Type B pancreatic cell (in vitro differentiated cells): ENCODE measurements at regions not wholly inside any gene's neighbourhood (a gene's known extent, or its start where the extent isn't known, plus 50 kb on each side); places are given as distances from the start of the nearest gene placed in this dataset.

ENCODE experiments used
- DNase-seq: peaks from one replicate; pipeline ENCODE4 v3.0.0; 2021; ENCODE audit warnings: mixed read lengths; ENCODE audit not compliant: unreplicated experiment; ENCODE audit errors: extremely low spot score
- H3K27ac Mint-ChIP-seq: 2 replicates; pipeline ENCODE4 v1.8.0; 2021; ENCODE audit warnings: mild to moderate bottlenecking, mixed read lengths
- H3K27me3 Mint-ChIP-seq: 2 replicates; pipeline ENCODE4 v1.8.0; 2021; ENCODE audit warnings: mixed read lengths
- H3K36me3 Mint-ChIP-seq: 2 replicates; pipeline ENCODE4 v1.8.0; 2021; ENCODE audit warnings: mixed read lengths
- H3K4me1 Mint-ChIP-seq: one replicate; pipeline ENCODE4 v1.8.0; 2021; ENCODE audit warnings: mixed read lengths; ENCODE audit not compliant: unreplicated experiment
- H3K4me3 Mint-ChIP-seq: 2 replicates; pipeline ENCODE4 v1.8.0; 2021; ENCODE audit warnings: mild to moderate bottlenecking, mixed read lengths
- H3K9me3 Mint-ChIP-seq: 2 replicates; pipeline ENCODE4 v1.8.0; 2021; ENCODE audit warnings: mixed read lengths
- CTCF ChIP-seq: fragments of 200-600 bp; sonication (generic); conservative IDR thresholded peaks from 2 replicates; pipeline ENCODE4 v1.5.0; 2021; ENCODE audit warnings: antibody characterized with exemption, mild to moderate bottlenecking

- DNase-seq = no peak
- Mint-ChIP-seq H3K27ac (no peak overlapping the region), H3K27me3 (peaks cover 3% of the 10 kb centered on the region), H3K4me1 (peaks cover 9% of the 10 kb centered on the region), H3K9me3 (no peaks in the 10 kb centered on the region), H3K4me3 (no peak overlapping the region), H3K36me3 (no peaks in the 10 kb centered on the region)
- TF ChIP-seq CTCF = no peak
Measured at GRCh38 chr1:96971439-96971838, 249.9 kb downstream of the PTBP2 start.

- Mint-ChIP-seq H3K36me3 (no peaks in the 10 kb centered on the region), H3K27ac (no peak overlapping the region)
Measured at GRCh38 chr1:96971849-96972602, 250.4 kb downstream of the PTBP2 start.

GRCh38 chr1:96973605-96974004, 252.0 kb downstream of the PTBP2 start:
- DNase-seq = no peak
- no peak overlapping the region for H3K27ac Mint-ChIP-seq
- H3K9me3 Mint-ChIP-seq = no peaks in the 10 kb centered on the region
- H3K36me3 Mint-ChIP-seq = no peaks in the 10 kb centered on the region
- TF ChIP-seq CTCF = no peak
- H3K4me3 Mint-ChIP-seq = no peak overlapping the region
- H3K27me3 Mint-ChIP-seq = peaks cover 3% of the 10 kb centered on the region
- H3K4me1 Mint-ChIP-seq = peaks cover 9% of the 10 kb centered on the region

More at GRCh38 chr1:96971849-96972602, 250.4 kb downstream of the PTBP2 start:
- DNase-seq = no peak
- no peak for TF ChIP-seq CTCF
- Mint-ChIP-seq H3K27me3 (peaks cover 3% of the 10 kb centered on the region), H3K4me1 (peaks cover 9% of the 10 kb centered on the region), H3K9me3 (no peaks in the 10 kb centered on the region), H3K4me3 (no peak overlapping the region)

- Mint-ChIP-seq H3K27ac (no peak overlapping the region), H3K9me3 (no peaks in the 10 kb centered on the region), H3K4me3 (no peak overlapping the region), H3K36me3 (no peaks in the 10 kb centered on the region), H3K27me3 (no peaks in the 10 kb centered on the region), H3K4me1 (peaks cover 22% of the 10 kb centered on the region)
- TF ChIP-seq CTCF = no peak
- no peak for DNase-seq
Measured at GRCh38 chr1:96978444-96978843, 256.9 kb downstream of the PTBP2 start.

- H3K36me3 Mint-ChIP-seq = no peaks in the 10 kb centered on the region
- no peak for TF ChIP-seq CTCF
- no peaks in the 10 kb centered on the region for H3K9me3 Mint-ChIP-seq
- no peak for DNase-seq
- H3K4me3 Mint-ChIP-seq = no peak overlapping the region
- peaks cover 19% of the 10 kb centered on the region for H3K4me1 Mint-ChIP-seq
- no peaks in the 10 kb centered on the region for H3K27me3 Mint-ChIP-seq
- no peak overlapping the region for H3K27ac Mint-ChIP-seq
Measured at GRCh38 chr1:96978901-96979300, 257.3 kb downstream of the PTBP2 start.
